HCEC 1CT (cell line): ENCODE measurements at regions not wholly inside any gene's neighbourhood (a gene's known extent, or its start where the extent isn't known, plus 50 kb on each side); places are given as distances from the start of the nearest gene placed in this dataset.
"Not testable (repeated sequence)": the region's sequence is repeated elsewhere in the genome, so short reads cannot be mapped to it uniquely, and the experiment has no call there.

Experiments
- DNase-seq: peaks from one replicate; pipeline ENCODE4 v3.0.0-alpha.2; 2017

DNA sequence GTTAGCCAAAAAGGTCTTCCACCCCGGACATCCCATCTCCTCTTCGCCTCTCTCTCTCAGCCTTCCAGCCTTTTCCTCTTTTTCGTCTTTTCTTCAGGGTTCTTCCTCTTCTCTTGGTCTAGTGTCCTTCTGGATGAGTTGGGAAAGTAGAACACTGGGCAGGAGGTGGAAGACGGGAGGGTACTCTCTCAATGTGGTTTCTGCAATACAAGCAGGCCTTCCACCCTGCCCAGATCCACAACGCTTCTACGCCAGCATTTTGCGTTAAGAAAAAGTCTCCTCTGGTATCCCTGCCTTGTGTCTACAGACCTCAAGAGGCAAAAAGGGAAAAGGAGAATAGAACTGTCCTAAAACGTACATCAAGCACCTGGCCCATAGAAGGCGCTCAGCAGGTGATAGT, 587.8 kb downstream of the BNC2 start:
- DNase-seq, result no peak

DNA sequence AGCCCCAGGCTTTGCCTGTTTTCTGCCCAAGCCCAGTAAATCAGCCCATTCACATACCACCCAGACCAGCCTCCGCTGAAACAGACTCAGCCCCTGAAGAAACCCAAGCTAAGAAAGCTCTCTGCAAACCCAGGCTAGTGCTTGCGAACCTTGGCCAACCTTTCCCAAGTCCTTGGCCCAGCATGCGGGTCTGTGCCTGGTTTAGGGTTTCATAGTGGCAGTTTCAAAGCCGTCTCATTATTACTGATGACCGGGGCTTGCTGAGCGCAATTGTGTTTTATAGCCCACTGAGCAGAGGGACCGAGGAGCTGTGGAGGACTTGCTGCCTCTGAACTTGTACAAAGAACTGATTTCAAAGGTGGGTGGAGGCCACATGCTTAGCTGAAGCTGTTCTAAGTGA, 584.3 kb downstream of the BNC2 start:
- no peak for DNase-seq

GRCh38 chr9:16289639-16290038, 580.8 kb downstream of the BNC2 start:
- DNase-seq, result no peak

DNA sequence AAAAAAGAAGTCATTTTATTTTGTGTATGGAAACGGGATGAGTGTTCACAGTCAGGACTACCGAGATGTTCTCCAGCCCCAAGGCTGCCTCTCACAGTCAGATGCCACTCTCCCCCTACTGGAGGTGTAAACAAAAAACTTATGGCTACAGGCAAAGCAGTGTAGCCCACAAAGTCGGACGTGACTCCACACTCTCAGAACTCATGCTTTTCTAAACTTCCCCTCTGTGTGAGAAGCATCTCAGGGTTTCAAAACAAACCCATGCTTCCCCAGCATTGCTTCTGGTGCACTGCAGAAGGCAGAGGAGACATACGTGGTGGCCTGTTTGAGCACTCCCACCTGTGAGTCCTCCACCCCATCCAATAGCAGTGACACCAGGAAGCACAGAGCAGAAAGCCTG, 580.3 kb downstream of the BNC2 start:
- DNase-seq, result no peak

DNA sequence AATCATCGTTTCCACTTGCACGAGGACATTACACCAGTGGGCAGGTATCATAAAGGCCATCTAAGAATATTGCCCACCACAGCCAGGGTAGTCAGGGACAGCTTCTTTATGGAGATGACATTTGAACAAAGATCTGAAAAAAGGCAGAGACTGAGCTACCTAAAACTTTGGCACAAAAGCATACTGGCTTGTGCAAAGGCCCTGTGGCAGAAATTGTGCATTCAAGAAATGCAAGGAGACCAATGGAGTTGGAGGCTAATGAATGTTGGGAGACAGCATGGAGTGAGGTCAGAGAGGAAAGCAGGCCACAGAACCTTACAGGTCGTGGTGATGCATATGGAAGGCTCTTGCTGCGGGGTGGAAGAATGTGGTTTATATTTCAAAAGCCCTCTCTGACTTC, 578.5 kb downstream of the BNC2 start:
- no peak for DNase-seq

DNA sequence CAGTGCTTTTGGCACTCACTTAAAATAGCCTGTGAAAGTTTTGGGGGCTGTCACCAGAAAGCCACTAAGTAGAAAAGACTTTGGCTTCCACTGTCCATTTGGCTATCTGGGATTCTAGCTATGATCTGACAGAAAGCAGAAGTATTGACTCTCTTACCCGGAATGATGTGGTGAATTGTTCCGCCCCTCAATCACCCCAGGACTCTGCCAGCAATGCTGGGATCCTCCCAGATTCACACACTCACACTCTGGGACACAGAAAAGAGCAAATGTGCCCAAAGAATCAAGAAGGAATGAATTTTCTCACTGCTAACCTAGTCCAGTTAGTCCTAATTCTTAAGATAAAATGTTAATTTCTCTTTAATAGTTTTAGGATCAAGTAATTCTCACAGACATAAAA, 576.9 kb downstream of the BNC2 start:
- DNase-seq, result no peak

GRCh38 chr9:16294133-16294770, 576.2 kb downstream of the BNC2 start:
- no peak for DNase-seq

- DNase-seq, result not testable (repeated sequence)
These were observed 575.5 kb downstream of the BNC2 start for GRCh38 chr9:16294940-16295339.

DNA sequence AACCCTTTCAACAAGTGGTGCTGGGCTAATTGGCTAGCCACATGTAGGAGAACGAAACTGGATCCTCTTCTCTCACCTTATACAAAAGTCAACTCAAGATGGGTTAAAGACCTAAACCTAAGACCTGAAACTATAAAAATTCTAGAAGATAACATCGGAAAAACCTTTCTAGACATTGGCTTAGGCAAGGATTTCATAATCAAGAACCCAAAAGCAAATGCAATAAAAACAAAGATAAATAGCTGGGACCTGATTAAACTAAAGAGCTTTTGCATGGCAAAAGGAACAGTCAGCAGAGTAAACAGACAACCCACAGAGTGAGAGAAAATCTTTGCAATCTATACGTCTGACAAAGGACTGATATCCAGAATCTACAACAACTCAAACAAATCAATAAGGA, 571.1 kb downstream of the BNC2 start:
- DNase-seq, result not testable (repeated sequence)

DNA sequence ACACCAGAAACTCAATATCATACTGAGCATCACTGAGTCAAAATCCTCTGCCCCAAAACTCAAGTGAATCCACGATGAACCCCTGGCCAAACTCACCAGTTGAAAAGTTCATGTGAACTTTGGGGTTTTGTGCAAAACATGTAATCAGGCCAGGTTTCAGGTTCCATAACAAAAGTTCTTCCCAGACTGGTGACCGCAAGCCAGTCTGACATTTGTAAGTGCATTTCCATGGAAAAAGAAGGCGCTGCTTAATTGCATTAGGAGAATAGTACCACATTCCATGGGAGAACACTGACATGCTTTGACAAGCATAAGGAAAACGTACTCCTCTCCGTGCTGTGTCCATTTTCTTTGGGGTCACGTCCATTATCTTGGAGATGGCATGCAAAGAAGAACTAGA, 567.0 kb downstream of the BNC2 start:
- DNase-seq, result no peak

DNA sequence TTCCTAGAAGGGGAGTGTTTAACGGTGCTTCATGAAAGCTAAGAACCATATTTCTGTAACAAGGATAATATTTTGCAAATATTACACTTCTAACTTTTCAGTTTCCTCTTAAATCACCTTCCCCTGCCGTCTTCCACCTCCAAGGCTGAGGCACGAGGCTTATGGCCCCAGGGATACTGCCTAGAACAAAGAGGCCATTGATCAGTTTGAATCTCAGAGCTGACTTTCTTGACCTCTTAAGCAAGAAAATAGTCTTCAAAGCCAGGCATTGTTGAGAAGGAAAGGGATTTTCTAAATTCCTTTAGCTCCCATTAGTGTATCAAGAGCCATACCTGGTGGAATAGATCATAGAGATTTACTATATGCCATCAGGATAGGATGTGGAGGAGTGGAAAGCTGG, 566.2 kb downstream of the BNC2 start:
- no peak for DNase-seq

DNA sequence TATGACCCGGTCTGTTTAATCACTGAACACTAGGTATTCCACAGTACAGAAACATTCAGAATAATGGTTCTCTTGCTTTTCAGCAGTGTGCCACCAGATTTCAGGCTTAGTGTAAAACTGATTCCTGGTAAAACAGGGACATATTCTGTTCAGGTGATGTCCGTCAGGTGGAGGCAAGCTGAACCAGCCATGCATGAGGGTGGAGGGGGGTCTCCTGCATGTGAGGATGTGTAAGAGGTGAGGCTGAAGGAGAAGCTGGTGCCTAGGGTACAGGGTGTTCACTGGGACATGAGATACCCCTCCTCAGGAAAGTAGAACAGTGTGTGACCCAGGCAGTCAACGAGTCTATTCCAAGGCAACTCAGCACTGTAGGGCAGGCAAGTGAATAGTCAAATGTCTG, 563.9 kb downstream of the BNC2 start:
- DNase-seq, result no peak

DNA sequence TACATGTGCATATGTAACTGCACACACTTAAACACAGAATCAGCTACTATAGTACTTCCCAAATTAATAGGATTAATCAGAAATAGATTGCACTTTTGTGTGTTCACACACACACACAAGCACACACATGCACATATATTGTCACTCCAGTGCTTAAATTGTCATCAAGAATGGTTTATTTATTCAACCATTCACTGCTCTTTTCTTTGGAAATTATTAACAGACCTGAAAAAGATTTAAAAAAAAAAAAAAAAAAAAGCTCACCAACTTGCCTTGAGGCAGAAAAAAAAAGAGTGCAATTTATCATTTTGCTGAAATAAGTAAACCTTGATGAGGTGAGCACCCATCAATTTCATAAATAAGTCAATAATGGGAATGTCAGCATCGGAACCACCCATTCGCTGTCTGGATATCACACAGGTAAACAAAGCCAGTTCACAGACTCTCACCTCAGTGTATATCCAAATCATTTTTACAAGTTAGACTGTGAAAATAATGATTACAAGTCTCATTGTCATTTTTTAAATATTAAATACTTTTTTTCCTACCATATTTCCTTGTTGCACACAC, 562.8 kb downstream of the BNC2 start:
- DNase-seq, result no peak

DNA sequence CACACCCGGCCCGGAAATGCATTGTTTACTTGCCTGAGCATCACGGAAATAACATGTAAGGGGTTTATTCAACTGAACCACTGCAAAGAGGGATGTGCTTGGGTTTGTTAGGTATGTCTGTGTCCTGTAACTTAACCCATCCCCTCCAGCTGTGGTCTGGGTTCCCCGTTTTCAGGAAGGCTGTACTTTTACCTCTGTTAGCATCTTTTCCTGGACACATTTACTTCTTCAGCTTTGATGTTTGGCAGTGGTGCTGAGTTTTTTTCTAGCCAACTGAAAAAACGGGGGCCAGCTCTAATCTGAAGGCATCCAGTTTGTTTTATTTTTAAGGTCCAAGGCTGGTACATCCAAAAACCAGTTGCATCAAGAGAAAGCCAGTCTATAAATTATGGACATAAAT, 561.8 kb downstream of the BNC2 start:
- DNase-seq, result no peak

- no peak for DNase-seq
These were observed 561.4 kb downstream of the BNC2 start for GRCh38 chr9:16309082-16309468.

DNA sequence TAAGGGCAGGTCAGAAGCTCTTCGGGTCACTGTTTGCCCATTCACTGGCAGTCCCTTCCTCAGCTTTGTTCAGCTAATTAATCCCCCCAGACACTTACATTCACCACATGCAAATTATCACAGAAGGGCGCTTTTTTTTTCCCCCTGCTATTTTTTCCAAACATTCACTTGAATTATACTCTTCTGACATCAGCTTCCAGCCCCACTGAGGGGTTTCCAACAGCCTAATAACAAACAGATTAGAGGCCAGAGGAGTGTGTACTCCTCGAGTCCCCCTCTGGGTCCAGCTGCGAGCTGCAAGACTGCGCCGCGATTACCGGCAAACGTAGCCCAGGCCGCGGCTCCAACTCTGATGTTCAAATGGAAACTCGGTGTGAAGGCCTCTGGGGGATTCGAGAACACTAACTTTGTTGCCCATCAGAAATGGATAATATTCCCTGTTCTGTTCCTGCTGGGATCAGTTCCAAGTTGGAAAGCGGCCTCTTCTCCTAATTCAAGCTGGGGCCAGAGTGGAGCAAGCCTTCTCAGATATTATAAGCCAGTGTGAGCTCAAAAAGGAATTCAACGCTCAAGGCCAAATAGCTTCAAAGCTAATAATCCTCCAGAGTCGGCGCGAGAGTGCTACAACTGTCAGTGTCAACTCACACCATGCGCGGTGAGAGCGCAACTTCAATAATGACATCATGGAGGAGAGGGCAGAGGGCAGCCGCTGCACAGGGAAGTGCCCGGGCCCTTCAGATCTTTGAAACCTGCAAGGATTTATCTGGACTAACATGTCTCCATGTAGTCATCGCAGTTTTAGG, 560.8 kb downstream of the BNC2 start:
- DNase-seq, result no peak

DNA sequence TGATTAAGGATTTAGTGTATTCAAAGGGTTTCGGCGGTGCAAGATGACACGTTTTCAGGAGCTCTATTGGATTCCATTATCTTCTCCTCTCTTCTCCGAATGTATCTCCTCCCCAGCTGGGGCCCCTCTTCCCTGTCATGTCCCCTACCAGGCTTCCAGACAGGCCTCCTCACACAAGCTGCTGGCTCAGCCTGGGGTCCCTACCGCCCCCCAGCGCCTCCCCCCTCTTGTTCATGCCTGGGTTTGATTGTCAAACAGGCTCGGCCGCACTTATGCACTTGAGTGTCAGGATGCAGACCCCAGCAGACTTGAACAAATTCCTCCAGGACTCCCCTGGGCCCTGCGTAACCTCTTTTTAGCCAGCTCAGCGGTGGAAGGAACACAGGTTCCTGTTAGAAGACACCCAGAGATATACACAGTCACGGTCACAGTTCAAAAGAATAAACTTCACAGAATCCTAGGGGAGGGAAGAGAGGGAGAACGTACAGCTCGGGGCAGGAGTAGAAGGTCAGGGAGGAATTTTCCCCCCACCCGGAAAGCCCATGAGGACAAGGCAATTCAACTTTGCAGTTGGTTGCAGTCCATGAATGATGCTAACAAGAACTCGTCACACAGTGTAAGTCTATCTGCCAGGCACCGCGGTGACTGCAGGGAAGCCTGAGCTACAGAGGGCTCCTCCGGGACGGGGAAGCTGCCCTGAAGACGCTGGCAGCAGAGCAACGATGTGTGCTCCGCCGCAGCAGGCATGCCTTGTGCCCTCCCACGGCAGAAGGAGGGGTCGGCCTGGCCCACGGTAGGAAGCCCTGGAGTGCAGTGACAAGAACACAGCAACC, 560.0 kb downstream of the BNC2 start:
- DNase-seq, result no peak

- DNase-seq, result no peak
These were observed 558.4 kb downstream of the BNC2 start for GRCh38 chr9:16312116-16312515.

GRCh38 chr9:16312962-16313546, 557.4 kb downstream of the BNC2 start:
- no peak for DNase-seq

- no peak for DNase-seq
These were observed 556.0 kb downstream of the BNC2 start for GRCh38 chr9:16314476-16314875.

GRCh38 chr9:16315720-16316119, 554.8 kb downstream of the BNC2 start:
- DNase-seq, result no peak

GRCh38 chr9:16316456-16316855, 554.0 kb downstream of the BNC2 start:
- DNase-seq, result no peak
